ENCODE measurements at regions not wholly inside any gene's neighbourhood (a gene's known extent, or its start where the extent isn't known, plus 50 kb on each side); places are given as distances from the start of the nearest gene placed in this dataset.
"Not testable (repeated sequence)": the region's sequence is repeated elsewhere in the genome, so short reads cannot be mapped to it uniquely, and the experiment has no call there.

- no peak for DNase-seq (ENCODE audit: low read depth)
These were observed 939.4 kb downstream of the BRINP3 start for GRCh38 chr1:189538271-189538670.

GRCh38 chr1:189550498-189550897 lies 927.2 kb downstream of the BRINP3 start:
- DNase-seq (ENCODE audit: low read depth): no peak

- no peak for DNase-seq (ENCODE audit: low read depth)
These were observed 913.9 kb downstream of the BRINP3 start for GRCh38 chr1:189563784-189564183.

- DNase-seq (ENCODE audit: low read depth): no peak
These were observed 909.8 kb downstream of the BRINP3 start for GRCh38 chr1:189567890-189568289.

- DNase-seq (ENCODE audit: low read depth): no peak
These were observed 881.5 kb downstream of the BRINP3 start for GRCh38 chr1:189596197-189596596.

GRCh38 chr1:189597083-189597482 lies 880.6 kb downstream of the BRINP3 start:
- no peak for DNase-seq (ENCODE audit: low read depth)

- no peak for DNase-seq (ENCODE audit: low read depth)
These were observed 872.4 kb downstream of the BRINP3 start for GRCh38 chr1:189605226-189605625.

- no peak for DNase-seq (ENCODE audit: low read depth)
These were observed 871.6 kb downstream of the BRINP3 start for GRCh38 chr1:189606047-189606446.

- DNase-seq (ENCODE audit: low read depth): peak; percentile 84
These were observed 870.7 kb downstream of the BRINP3 start for GRCh38 chr1:189606795-189607476.

- DNase-seq (ENCODE audit: low read depth): no peak
These were observed 870.1 kb downstream of the BRINP3 start for GRCh38 chr1:189607477-189608096.

- DNase-seq (ENCODE audit: low read depth): no peak
These were observed 868.5 kb downstream of the BRINP3 start for GRCh38 chr1:189609167-189609566.

- DNase-seq (ENCODE audit: low read depth): peak; percentile 44
These were observed 860.8 kb downstream of the BRINP3 start for GRCh38 chr1:189616893-189617292.

GRCh38 chr1:189619682-189620332 lies 857.9 kb downstream of the BRINP3 start:
- DNase-seq (ENCODE audit: low read depth): peak; percentile 94

GRCh38 chr1:189620471-189620870 lies 857.2 kb downstream of the BRINP3 start:
- no peak for DNase-seq (ENCODE audit: low read depth)

- DNase-seq (ENCODE audit: low read depth): no peak
These were observed 854.3 kb downstream of the BRINP3 start for GRCh38 chr1:189623336-189623735.

- DNase-seq (ENCODE audit: low read depth): no peak
These were observed 850.2 kb downstream of the BRINP3 start for GRCh38 chr1:189627427-189627826.

GRCh38 chr1:189628857-189629256 lies 848.8 kb downstream of the BRINP3 start:
- no peak for DNase-seq (ENCODE audit: low read depth)

GRCh38 chr1:189633658-189634057 lies 844.0 kb downstream of the BRINP3 start:
- DNase-seq (ENCODE audit: low read depth): no peak

- no peak for DNase-seq (ENCODE audit: low read depth)
These were observed 840.6 kb downstream of the BRINP3 start for GRCh38 chr1:189637041-189637440.

- DNase-seq (ENCODE audit: low read depth): not testable (repeated sequence)
These were observed 833.5 kb downstream of the BRINP3 start for GRCh38 chr1:189644156-189644555.

GRCh38 chr1:189644970-189645369 lies 832.7 kb downstream of the BRINP3 start:
- DNase-seq (ENCODE audit: low read depth): no peak

GRCh38 chr1:189646066-189646465 lies 831.6 kb downstream of the BRINP3 start:
- no peak for DNase-seq (ENCODE audit: low read depth)

- DNase-seq (ENCODE audit: low read depth): no peak
These were observed 822.8 kb downstream of the BRINP3 start for GRCh38 chr1:189654906-189655305.

Measured in HS-5 (cell line).